Activated CD8-positive, alpha-beta memory T cell treated with anti-CD3 and anti-CD28 coated beads, Interleukin-2, amount 50 U/mL, for 24 hours (primary cell): ENCODE measurements at regions not wholly inside any gene's neighbourhood (a gene's known extent, or its start where the extent isn't known, plus 50 kb on each side); places are given as distances from the start of the nearest gene placed in this dataset.

Source experiments
- DNase-seq: peaks from one replicate; pipeline ENCODE4 v3.0.0-alpha.2; 2020; ENCODE audit errors: extremely low read depth

DNA sequence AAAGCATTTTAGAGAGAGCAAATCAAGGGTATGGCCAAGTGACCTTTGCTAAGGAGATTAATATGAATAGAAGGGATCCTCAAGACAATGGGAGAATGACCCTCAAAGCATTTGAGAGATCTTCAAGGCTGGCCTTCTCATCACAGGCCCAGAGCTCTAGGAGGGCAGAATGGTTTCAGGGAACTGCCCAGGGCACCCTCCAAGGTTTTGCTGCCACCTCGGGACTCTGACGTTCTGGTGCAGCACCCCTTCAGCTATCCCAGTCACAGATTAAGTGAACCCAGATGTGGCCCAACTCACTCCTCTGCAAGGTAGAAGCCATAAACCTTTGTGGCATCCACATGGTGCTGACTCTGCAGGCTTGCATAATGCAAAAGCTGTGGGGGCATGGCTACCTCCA, 209.3 kb downstream of the TLE3 start:
- no peak for DNase-seq

DNA sequence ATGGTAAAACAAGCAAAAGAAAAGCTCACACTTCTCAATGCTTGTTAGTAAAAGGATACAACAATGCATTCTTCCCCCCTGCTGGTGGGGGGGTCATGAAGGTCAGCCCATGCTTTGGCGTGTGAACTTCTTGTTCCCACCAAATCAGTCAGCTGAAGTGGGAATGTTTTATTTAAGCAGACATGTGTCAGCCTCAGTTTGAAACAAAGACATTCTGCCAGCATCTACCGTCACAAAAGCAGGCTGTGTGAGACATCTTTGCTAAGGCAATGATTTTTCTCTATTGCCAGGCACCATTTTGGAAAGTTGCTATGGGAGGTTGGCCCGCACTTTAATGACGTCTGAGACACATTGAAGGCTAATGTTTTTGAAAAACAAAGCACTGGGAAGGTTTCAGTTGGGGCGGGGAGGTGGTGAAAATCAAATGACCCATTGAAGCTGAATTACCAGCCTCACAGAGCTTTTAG, 206.6 kb downstream of the TLE3 start:
- no peak for DNase-seq

DNA sequence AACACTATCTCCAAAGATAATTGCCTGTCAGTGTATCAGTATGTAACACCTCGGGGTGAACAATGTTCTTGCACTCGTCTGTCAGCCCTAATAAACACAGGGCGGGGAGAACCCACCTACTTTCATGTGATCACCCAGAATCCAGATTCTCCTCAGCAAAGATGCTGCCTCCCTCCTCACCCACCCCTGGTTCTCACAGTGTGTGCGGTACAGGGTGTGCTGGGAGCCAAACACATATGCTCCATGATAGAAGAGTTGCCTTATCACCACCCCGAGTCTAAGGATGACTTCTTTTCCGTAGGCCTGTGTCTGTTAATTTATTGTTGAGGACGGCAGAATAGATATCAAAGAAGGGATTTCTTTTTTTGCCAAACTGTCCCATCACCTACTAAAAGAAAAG, 206.1 kb downstream of the TLE3 start:
- no peak for DNase-seq

DNA sequence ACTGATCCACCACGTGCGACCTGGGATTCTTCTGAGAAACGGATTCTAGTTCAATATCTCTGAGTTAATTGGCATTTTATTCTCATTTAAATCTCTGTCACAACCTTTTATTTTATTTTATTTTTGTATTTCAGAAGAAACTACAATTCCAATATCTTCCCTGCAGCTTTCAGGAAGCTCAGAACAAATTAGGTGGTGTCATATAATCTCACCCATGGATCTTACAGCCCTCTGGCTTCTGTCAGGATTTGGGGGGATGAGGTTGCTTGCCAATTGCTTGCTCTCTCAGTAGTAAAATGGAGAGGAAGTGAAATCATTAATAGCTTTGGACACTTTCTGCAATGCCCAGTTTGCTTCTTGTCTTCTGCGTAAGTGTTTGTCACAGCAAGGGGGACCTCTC, 205.4 kb downstream of the TLE3 start:
- DNase-seq = no peak

DNA sequence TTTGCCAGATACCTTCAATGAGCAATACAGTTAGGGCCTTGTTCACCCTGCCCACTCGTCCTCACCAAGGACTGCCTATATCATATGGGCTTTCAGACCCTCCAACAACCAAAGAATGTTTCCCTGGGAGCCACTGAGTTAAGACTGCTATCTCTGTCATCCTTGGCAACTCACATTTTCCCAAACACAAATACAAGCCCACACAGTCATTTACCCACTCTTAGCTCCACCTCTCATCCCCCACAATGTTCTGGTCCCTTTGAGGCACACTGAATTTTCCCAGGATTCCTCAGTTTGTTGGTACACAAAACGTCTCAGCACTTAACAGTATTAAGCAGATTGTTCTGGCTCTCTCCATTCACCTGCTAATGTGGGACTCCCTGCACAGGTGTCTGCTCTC, 204.6 kb downstream of the TLE3 start:
- no peak for DNase-seq

DNA sequence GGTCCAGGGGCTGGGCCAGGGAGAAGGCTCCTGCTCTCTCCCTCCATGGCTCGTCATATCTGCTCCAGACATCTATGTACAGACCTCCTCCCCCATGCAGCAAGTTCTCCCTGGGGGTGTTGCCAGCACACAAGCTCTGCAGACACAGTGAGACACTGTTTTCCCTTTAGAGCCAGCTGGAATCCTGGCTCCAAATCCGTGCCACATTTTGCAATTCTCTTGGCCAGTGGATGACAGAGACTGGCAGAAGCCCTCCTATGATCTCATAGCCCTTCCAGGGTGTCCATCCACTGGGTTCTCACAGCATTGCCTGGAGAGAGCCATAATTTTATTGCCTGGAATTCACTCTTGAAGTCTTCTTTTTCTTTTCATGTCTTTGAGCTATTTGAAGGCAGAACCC, 203.9 kb downstream of the TLE3 start:
- DNase-seq = no peak

DNA sequence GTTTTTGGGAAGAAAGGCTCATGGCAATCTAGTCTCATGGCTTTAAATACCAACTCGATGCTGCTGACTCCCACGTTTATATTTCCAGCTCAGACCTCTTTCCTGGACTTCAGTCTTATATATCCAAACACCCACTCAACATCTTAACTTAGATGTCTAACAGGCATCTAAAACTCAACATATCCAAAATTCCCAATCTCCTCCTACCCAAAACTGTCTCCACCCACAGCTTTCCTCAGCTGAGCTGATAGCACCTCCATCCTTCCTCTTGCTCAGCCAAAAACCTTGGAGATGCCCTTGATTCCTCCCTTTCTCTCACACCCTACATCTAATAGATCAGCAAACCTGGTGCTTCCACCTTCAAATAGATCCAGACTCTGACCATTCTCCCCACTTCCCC, 202.5 kb downstream of the TLE3 start:
- DNase-seq = no peak

DNA sequence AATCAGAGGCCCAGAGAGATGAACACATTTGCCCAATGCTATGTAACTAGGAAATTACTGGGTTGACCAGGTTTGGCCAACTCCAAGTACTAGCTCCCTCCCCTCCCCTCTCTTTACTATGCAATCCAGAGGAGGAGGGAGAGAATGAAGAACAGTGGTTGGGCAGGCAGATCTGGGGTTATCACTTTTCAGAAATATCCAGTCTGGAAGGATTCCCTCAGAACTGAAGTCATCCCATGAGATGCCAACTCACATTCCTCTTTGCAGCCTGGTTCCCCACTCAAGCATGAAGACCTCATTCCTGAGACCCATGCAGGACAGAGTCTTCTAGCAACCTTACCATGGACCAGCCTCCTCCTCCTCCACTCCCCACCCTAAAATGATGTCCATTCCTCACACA, 201.1 kb downstream of the TLE3 start:
- no peak for DNase-seq

DNA sequence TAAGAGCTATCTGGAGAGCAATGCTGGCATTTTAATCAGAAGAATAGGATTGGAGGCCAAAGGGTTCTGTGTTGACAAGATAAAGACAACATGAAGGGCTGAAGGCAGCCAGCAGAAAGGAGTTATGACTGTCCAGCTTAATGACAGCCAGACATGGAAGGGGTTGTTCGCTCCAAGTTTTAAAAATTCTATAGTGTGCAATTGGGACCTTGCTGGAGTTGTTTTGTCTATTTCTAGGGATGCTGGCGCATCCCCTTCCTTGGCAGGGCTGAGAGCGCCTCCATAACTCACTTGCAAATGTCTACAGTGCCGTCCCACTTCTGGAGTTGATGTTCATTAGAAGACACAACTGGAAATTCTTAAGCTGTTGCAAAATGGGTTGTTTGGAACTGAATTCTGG, 200.7 kb downstream of the TLE3 start:
- no peak for DNase-seq

DNA sequence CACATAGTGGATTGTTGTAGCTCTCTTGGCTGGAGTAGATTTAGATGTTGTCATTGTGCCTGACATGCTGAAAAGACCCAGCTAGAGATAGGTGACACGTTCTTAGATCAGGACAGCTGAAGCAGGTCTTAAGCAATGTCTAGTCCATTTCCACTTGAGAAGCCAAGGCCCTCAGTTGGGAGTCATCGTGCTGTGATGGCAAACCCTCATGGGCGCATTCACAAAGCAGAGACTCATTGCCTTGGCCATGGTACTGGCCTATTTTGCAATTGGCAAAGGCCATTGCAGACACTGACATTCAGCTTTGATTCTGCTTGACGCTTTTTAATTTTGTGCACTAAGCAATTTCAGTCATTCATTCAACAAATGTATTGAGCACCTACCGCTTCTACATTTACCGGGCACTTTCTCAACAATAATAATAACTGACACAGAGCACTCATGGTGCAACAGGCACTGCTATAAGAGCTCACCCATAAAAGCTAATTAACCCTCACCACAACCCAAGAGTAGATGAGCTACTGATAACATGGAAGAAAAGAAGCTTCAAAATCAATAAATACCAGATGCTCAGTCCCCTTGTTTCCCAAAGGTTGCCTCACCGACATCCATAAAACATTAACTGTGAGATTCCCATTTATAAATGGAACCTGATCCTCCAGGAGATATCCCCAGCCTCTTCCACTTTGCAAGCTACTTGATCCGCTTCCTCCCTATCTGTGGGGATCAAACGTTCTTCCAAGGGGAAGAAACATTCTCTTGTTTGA, 200.1 kb downstream of the TLE3 start:
- DNase-seq = no peak

DNA sequence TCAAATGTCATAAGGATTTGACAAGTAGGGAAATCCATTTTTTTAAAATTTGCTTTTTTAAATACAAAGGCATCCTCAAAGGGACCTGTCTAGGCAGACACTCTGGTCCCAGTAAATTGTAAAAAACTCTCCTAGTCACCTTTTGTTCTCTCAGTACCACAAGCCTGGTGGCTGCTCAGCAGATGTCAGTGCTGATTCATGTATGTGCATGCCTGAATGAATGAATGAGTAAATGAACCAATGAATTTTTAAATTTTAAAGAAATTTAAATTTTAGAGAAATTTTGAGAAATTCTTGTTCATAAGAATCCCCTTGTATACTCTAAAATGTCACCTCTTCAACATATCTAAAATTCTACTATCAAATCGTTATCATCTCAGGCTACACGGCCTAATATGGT, 199.5 kb downstream of the TLE3 start:
- no peak for DNase-seq

DNA sequence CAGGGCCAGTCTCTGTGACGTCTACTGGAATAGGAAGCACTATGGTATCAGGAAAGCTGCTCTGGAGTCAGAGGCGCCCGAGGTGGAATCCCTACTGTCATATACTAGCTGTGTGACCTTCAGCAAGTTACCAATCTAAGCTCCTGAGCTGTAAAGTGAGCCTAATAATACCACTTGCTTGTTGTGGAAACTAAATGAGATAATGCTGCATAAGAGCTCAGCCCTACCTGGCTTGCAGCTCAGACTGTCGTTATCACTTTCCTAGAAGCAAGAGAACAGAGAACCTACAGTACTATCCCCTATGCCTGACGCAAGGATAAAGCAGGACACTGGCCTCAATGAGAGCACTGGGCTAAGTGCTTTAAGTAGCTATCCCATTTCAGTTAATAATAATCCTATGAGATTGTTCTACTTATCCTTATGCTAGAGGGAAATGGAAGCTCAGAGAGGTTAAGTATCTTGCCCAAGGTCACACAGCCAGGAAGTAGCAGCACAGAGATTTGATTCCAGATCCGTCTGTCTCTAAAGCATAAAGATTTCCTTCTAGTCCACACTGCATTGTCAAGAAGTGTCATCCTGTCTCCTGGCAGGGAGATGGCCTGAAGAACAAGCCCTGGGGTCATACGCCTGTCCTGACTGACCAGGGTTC, 195.2 kb downstream of the TLE3 start:
- no peak for DNase-seq

DNA sequence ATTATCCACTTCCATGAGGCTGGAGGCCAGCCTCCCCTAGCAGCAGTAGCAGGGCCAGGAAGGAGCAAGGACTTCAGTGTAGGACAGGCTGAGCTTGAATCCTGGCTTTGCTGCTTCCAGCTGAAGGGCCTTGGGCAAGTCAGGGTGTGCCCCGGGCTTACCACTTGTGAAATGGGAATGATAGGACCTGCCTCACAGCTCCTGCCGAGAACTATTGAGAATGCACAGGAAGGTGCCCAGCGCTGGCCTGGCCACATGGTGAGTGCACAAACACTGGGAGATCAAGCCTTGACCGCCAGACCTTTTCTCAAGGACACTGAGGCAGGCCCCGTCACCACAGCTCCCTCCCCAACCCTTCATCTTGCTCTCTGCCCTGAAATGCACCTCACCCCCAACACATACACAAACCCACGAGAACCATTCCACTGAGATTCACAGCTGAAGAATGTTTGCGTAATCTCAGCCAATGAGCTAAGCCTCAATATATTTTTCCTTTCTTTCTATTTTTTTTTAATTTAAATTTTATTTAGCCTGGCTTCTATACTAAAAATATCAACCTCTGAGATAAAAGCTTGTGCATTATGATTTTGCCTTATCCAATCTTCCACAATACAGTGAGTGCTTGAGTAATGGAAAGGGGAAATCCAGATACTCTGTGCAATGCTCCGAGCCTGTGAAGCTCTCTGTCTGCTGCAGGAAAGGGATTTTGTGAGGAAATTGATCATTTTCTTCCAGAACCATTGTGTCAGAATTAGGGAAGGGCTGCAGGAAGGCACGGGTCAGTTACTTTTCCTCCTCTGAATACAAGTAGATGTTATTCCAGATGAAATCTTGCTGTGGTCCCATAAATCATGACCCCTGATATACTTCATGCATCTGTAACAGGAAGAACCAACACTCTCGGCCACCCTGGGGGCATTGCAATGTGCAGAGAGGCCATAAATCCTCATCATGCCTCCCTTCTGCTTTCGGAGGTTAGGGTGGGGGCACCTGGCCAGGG, 193.9 kb downstream of the TLE3 start:
- no peak for DNase-seq

DNA sequence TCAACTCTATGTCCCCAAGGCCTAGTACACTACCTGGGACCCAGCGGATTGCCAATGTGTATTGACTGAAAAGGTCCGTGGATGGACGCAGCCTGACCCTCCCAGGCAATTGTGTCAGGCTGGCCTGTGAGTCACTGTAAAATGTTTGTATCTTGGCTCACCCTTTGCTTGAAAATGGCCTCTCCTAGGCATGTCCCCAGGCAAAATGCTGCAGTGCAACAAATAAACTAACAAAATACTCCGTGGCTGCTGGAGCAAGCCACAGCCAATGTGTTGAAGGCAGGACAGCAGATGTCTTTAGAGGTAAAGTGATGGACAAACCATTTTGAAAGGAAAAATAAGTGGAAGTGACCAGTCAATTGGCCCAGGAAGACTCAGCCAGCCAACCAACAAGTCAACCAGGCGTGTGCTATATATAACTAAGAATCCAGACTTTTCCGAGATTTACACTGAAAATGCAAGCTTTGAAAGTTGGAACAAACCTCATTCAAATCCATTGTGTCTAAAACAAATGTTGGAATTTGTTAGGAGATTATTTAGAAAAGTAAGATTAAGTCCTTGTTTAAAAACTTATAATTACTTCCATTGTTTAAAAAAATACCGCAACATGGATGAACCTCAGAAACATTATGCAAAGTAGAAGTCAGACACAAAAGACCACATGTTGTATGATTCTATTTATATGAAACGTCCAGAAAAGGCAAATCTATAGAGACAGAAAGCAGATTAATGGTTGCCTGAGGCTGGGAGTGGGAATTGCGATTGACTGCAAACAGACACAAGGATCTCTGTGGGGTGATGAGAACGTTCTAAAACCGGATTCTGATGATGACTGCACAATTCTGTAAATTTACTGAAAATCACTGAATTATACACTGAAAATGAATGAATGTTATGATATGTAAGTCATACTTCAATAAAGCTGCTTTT, 191.2 kb downstream of the TLE3 start:
- DNase-seq = no peak

DNA sequence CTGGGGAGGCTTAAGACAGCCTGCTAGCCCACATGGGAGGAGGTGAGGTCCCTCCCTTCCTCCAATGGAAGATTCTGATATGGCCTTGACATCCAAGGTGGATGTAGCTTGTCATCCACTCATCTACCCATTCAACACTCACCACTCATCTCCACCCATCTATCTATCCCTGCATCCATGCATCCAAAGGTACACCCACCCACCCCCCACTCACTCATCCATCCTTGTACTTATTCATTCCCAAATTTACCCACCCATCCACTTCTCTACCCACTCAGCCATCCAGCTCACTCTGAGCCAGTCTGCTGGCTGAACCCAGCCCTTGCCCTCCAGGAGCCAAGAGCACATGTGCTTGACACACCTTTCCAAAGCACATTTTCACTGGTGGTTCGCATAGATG, 189.7 kb downstream of the TLE3 start:
- DNase-seq = no peak

DNA sequence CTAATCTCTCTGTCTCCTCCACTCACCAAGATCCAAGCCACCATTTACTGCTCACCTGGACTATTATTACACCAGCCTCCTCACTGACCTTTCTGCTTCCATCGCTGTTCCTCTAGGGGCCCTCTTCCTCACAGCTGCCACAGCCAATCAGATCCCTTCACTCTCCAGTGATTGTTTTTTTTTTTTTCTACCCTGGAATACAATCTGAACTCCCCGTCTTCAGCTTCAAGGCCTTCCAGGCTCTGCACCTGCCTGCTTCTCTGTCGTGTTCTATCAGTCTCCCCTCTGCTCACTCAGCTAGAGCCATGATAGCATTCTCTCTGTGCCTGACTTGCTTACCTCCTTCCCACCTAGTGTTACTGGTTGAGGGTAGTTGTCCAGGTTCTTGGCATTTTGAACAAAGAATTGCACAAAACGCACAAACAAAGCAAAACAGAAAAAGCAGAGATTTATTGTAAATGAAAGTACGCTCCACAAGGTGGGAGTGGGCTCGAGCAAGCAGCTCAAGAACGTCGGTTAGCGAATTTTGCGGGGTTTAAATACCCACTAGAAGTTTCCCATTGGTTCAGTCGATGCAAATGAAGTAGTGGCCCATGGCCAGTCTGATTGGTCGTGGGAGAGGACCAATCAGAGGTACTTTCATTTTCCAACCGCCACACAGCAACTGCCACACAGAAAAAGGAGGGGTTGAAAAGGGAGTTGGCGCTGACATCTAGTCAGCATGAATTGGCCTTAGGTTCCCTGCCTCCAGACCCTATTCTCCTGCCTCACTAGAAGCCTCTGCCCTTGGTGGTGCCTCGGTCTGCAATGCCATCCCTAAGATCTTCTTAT, 188.9 kb downstream of the TLE3 start:
- no peak for DNase-seq

DNA sequence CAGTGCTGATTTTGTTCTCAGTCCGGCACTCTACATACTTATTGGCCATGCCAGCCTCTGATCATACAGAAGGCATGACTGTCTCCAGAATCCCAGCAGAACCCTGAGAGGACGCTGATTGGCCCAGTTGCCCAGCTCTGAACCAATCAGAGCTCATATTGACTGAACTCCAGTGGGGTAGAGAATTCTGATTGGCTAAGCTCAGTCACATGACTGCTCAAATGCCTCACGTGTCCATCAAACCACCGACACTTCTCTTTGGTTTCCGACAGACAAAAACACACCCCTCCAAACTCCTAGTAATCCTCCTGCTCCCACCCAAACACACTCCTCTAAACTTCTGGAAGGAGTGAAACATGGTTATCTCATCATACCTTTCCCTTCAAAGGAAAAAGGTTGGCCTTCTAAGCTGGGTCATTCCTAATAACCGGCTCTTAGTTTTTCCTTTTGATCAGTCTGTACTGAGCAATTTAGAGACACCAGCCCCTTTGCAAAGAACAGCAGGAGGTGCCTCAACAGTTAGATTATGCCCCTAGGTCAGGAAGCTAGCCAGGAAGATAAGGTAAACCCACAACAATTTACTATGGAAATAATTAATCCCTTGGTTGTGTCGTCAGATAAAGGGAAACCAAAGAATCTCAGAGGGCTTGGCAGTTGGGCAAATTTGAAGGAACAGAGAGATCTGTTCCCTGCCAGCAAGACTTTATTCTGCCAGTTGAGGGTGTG, 187.8 kb downstream of the TLE3 start:
- DNase-seq = no peak

DNA sequence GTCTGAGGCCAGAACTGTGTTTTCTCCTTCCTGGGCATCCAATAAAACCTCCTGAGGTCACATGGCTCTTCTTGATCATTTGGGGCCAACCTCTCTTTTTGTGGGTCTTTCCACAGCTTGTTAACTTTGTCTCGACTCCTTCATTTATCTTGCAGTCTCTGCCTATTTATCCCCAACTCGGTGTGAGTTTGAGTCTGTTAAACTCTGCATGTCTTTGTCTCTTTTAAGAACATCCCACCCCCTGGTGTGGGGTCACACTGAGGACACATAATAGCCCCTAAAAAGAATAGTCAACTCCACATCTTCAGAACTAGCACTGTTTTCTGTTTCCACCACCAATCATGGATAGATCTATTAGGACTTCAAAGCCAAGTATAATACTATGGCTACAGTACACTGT, 187.2 kb downstream of the TLE3 start:
- no peak for DNase-seq

DNA sequence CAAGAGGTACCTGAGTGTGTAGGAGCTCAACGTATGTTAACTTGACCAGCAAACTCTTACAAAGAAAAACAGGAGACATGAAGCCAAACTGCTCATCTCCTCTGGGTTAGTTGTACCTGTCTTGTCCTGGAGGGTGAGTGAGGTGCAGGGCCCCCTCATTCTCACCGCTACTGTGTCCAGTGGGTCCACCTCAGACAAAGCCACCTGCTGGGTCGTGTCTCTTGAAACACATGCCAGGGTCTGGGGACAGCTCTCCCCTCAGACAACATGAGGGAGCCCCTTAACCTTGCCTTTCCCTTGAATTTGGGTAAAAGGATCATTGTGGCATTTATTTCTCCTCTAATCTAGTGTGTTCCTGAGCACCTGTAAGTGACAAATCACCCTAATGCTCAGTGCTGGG, 185.6 kb downstream of the TLE3 start:
- DNase-seq = no peak

DNA sequence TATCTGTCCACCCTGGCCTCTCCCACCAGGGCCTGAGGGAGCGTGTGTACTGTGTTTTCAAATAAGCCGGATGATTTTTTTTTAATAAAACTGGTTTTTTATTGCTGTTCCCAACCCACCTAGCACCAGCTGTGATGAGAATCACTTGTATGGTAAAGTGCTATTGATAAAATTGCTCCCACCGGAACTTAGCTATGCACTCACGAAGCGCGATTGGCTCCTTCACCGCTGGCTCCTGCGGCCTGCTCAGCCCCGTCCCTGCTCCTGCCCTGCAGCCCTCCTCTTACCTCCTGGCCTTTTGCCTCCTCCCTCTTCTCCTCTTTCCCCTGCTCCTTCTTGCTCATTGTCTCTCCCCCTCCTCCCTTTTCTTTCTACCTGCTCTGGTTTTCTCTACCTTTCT, 183.7 kb downstream of the TLE3 start:
- no peak for DNase-seq
